IPS-20b (cell line): ENCODE measurements at regions not wholly inside any gene's neighbourhood (a gene's known extent, or its start where the extent isn't known, plus 50 kb on each side); places are given as distances from the start of the nearest gene placed in this dataset.
"Not testable (repeated sequence)": the region's sequence is repeated elsewhere in the genome, so short reads cannot be mapped to it uniquely, and the experiment has no call there.

Experiments
- H3K27ac ChIP-seq: one replicate; pipeline ENCODE4 v1.5.1; 2013; ENCODE audit warnings: low read length
- H3K27me3 ChIP-seq: 2 replicates; pipeline ENCODE4 v1.6.1; 2013; ENCODE audit warnings: mild to moderate bottlenecking, low read length, inconsistent platforms; ENCODE audit not compliant: insufficient read depth
- H3K36me3 ChIP-seq: 2 replicates; pipeline ENCODE4 v1.6.1; 2013; ENCODE audit warnings: low read depth, mild to moderate bottlenecking, inconsistent platforms, low read length, moderate library complexity; ENCODE audit not compliant: insufficient read depth
- H3K4me1 ChIP-seq: 2 replicates; pipeline ENCODE4 v1.6.1; 2013; ENCODE audit warnings: mild to moderate bottlenecking, control low read depth, inconsistent platforms, low read length, moderate library complexity; ENCODE audit not compliant: insufficient read depth
- H3K4me3 ChIP-seq: 2 replicates; pipeline ENCODE4 v1.5.1; 2013; ENCODE audit warnings: mild to moderate bottlenecking, low read length, inconsistent platforms
- H3K9ac ChIP-seq: 2 replicates; pipeline ENCODE4 v1.6.1; 2013; ENCODE audit warnings: low read depth, mild to moderate bottlenecking, inconsistent platforms, low read length, moderate library complexity
- H3K9me3 ChIP-seq: 2 replicates; pipeline ENCODE4 v1.6.1; 2013; ENCODE audit warnings: mild to moderate bottlenecking, low read depth, low read length, inconsistent platforms; ENCODE audit not compliant: insufficient read depth

DNA sequence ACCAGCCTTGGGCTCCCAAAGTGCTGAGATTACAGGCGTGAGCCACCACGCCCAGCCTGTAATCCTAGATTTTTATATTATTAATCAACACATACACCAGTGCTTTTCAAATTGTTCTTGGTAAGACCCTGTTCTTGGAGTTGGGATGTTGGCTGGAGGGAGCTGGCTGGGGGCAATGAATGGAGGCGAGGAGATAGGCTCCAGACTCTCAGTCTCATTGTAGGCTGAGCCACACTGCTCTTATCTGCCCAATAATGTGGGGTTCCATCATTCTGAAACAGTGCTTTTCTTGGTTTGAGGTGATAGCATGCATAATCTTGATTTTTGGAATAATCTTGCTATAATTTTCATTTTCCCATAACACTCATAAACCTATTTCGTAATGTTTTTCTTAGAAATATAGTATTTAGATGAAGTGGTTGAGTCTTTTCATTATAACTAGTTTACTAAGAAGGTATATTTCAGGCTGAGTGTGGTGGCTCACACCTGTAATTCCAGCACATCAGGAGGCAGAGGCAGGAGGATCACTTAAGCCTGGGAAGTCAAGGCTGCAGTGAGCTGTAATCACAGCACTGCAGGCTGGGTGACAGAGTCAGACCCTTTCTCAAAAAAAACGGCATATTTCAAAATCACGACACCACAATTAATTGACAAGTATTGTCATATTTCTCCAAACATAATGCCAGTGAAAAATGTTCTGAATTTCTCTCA lies 65.1 kb upstream of the LYZL2 start:
- H3K4me1 ChIP-seq, result no peaks in the 10 kb centered on the region
- no peaks in the 10 kb centered on the region for H3K27me3 ChIP-seq
- no peaks in the 10 kb centered on the region for H3K9me3 ChIP-seq
- no peak overlapping the region for H3K4me3 ChIP-seq
- H3K27ac ChIP-seq, result no peak overlapping the region
- no peaks in the 10 kb centered on the region for H3K36me3 ChIP-seq
- H3K9ac ChIP-seq, result no peak overlapping the region

DNA sequence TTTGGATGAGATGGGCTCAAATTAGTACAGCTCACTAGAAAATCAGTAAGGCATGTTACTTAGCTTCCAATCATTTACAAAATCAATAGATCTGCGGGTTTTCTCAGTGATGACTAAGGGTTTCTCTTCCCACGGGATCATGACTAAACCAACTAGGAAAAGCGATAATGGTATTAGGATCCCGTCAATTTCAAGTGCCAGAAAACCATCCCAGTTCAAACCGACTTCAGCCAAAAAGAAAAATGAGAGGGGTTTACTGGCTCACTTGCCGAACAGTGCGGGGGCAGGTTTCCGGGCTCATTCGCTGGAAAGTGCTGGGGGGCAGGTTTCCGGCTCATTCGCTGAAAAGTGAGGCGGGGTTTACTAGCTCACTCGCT lies 62.1 kb upstream of the LYZL2 start:
- no peaks in the 10 kb centered on the region for H3K9me3 ChIP-seq
- H3K36me3 ChIP-seq, result no peaks in the 10 kb centered on the region
- H3K27ac ChIP-seq, result no peak overlapping the region
- no peaks in the 10 kb centered on the region; the same call in 1 of the 2 replicates for H3K4me1 ChIP-seq
- no peak overlapping the region for H3K4me3 ChIP-seq
- H3K9ac ChIP-seq, result no peak overlapping the region
- no peaks in the 10 kb centered on the region for H3K27me3 ChIP-seq

DNA sequence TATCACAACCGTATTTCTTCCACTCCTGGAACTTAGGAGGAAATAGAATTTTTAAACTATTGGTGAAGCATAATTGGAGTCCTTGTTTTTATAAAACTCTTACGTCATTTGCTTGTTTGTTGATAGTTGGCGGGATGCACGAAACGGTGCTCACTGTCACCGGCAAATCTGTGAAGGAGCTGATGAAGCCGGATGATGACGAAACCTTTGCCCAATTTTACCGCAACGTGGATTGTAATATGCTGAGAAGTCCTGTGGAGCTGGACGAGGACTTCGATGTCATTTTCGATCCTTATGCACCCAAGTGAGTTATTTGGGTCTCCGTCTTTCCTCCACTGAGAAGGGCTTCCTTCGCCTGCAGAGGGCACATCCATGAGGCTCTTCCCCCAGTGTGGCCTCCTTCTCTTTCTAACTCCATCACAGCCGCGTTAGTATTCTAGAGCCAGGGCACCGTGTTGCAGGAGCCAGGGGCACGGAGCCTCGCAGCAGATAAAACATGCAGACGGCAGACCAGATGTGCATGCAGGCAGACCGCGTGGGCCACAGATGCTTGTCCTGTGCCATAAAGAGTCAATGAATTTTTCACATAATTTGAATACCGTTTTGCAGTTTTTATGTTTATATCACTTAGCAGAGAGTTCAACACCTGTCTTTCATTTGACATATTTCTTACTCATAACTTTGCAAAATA lies 61.5 kb upstream of the LYZL2 start:
- not testable (repeated sequence) for H3K4me1 ChIP-seq, H3K36me3 ChIP-seq, H3K27ac ChIP-seq, H3K9ac ChIP-seq, H3K27me3 ChIP-seq, H3K4me3 ChIP-seq, H3K9me3 ChIP-seq

- Histone ChIP-seq H3K4me3 (no peak overlapping the region), H3K27me3 (no peaks in the 10 kb centered on the region), H3K27ac (no peak overlapping the region), H3K36me3 (no peaks in the 10 kb centered on the region), H3K9me3 (no peaks in the 10 kb centered on the region), H3K9ac (no peak overlapping the region), H3K4me1 (no peaks in the 10 kb centered on the region; the same call in 1 of the 2 replicates)
Measured at GRCh38 chr10:30688456-30688855, 58.9 kb upstream of the LYZL2 start.

DNA sequence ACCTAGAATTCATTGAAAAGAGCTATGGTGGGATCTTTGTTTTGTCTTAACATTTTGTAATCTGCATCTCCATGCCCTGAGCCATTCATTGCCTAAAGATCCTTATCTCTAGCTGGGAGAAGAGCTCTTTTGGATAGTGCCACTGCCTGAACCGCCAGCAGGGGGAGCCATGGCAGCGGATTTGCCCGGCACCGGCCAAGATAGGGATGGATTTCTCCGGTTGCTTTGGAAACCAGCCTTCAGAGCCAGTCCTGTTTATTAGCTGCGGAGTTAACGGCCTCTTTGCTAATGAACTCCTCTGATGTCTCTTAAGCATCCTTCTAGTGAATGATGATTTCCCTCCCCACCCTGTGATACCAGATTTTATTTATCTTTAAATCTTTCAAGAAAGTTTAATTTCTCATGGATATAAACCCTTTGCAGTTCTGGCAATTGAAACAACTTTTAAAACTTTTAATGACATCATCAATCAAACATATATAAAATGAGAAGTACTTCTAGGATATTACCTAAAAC lies 58.2 kb upstream of the LYZL2 start:
- H3K9ac ChIP-seq, result no peak overlapping the region
- no peak overlapping the region for H3K4me3 ChIP-seq
- no peak overlapping the region for H3K27ac ChIP-seq

GRCh38 chr10:30686708-30687107 lies 57.2 kb upstream of the LYZL2 start:
- Histone ChIP-seq H3K9ac (no peak overlapping the region), H3K4me1 (no peaks in the 10 kb centered on the region; the same call in 1 of the 2 replicates), H3K27me3 (no peaks in the 10 kb centered on the region), H3K9me3 (no peaks in the 10 kb centered on the region), H3K36me3 (no peaks in the 10 kb centered on the region), H3K4me3 (no peak overlapping the region), H3K27ac (no peak overlapping the region)

More for the DNA sequence above, 58.2 kb upstream of the LYZL2 start:
- H3K9me3 ChIP-seq, result no peaks in the 10 kb centered on the region
- H3K4me1 ChIP-seq, result no peaks in the 10 kb centered on the region; the same call in 1 of the 2 replicates
- no peaks in the 10 kb centered on the region for H3K27me3 ChIP-seq
- no peaks in the 10 kb centered on the region for H3K36me3 ChIP-seq

- H3K27ac ChIP-seq, result no peak overlapping the region
- no peaks in the 10 kb centered on the region; the same call in 1 of the 2 replicates for H3K4me1 ChIP-seq
- no peak overlapping the region for H3K9ac ChIP-seq
- no peaks in the 10 kb centered on the region for H3K36me3 ChIP-seq
- H3K27me3 ChIP-seq, result no peaks in the 10 kb centered on the region
- H3K9me3 ChIP-seq, result no peaks in the 10 kb centered on the region
- no peak overlapping the region for H3K4me3 ChIP-seq
Measured at GRCh38 chr10:30683496-30683895, 53.9 kb upstream of the LYZL2 start.

DNA sequence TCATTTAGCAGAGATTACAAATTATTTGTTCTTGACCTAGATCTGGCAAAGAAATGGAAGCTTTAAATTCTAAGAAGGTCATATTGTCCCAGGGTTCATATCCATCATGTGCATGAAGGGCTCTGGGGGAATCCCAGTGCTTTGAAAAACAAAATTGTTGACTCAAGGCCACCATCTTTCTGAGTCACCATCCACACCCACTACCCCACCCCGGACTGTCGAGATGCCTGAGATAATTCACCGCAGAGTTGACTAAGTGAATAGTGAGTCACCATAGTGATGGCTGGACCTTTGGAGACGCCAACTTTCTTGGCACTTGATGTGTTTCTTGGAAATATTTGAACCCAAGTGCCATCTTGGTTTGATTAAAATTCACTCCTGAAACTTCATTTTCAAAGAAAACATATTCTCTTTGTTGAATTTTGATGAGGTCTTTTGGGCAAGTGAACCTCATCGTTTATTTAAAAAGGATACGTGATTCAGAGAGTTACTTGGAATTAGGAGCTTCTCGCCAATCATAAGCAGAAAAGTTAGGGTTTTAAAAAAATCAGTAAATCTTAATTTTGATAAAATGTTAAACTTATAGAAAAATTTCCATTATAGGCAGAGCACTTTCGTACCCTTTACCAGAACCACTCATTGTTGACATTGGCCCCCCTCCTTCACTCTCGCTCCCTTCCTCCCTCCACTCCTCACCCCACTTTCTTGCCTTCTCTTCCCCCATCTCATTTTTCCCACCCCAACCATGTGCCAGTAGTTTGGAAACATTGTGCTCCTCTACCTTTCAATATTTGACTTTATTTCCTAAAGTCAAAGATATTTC lies 53.0 kb upstream of the LYZL2 start:
- H3K4me1 ChIP-seq, H3K9ac ChIP-seq, H3K27ac ChIP-seq, H3K9me3 ChIP-seq, H3K36me3 ChIP-seq, H3K4me3 ChIP-seq, H3K27me3 ChIP-seq: not testable (repeated sequence)

- H3K27me3 ChIP-seq, result no peaks in the 10 kb centered on the region
- no peak overlapping the region for H3K27ac ChIP-seq
- no peaks in the 10 kb centered on the region for H3K36me3 ChIP-seq
- H3K4me3 ChIP-seq, result no peak overlapping the region
- no peak overlapping the region for H3K9ac ChIP-seq
- no peaks in the 10 kb centered on the region for H3K4me1 ChIP-seq
- H3K9me3 ChIP-seq, result no peaks in the 10 kb centered on the region
Measured at GRCh38 chr10:30680908-30681307, 51.4 kb upstream of the LYZL2 start.
